ENCODE measurements at regions not wholly inside any gene's neighbourhood (a gene's known extent, or its start where the extent isn't known, plus 50 kb on each side); places are given as distances from the start of the nearest gene placed in this dataset.

- no peak for TF ChIP-seq CTCF (conservative IDR thresholded peaks at IDR 0.05; ENCODE audit: low read length)
- no peak for TF ChIP-seq EZH2phosphoT487 (IDR thresholded peaks at IDR 0.05; ENCODE audit: borderline replicate concordance)
These were observed 201.1 kb upstream of the ARGLU1 start for GRCh38 chr13:106768991-106769390.
